ENCODE measurements at regions not wholly inside any gene's neighbourhood (a gene's known extent, or its start where the extent isn't known, plus 50 kb on each side); places are given as distances from the start of the nearest gene placed in this dataset.

GRCh38 chr2:120477831-120478481 lies 132.0 kb downstream of the INHBB start:
- no peak for DNase-seq (ENCODE audit: low spot score)
- no peak overlapping the region for H3K4me3 Mint-ChIP-seq (ENCODE audit: unreplicated experiment)
- TF ChIP-seq CTCF (IDR thresholded peaks at IDR 0.05), result no peak
- H3K4me1 Mint-ChIP-seq (ENCODE audit: low read depth), result no peaks in the 10 kb centered on the region
- H3K27me3 Mint-ChIP-seq (ENCODE audit: low read depth), result peaks cover 14% of the 10 kb centered on the region
- no peaks in the 10 kb centered on the region for H3K9me3 Mint-ChIP-seq (ENCODE audit: low read depth)
- peaks cover 2% of the 10 kb centered on the region for H3K36me3 Mint-ChIP-seq (ENCODE audit: low read depth)
- H3K27ac Mint-ChIP-seq (ENCODE audit: unreplicated experiment), result no peak overlapping the region

- H3K4me1 Mint-ChIP-seq (ENCODE audit: low read depth), result no peaks in the 10 kb centered on the region
- no peaks in the 10 kb centered on the region for H3K9me3 Mint-ChIP-seq (ENCODE audit: low read depth)
- no peak overlapping the region for H3K27ac Mint-ChIP-seq (ENCODE audit: unreplicated experiment)
- H3K4me3 Mint-ChIP-seq (ENCODE audit: unreplicated experiment), result no peak overlapping the region
- peaks cover 2% of the 10 kb centered on the region for H3K36me3 Mint-ChIP-seq (ENCODE audit: low read depth)
- no peak for TF ChIP-seq CTCF (IDR thresholded peaks at IDR 0.05)
- no peak for DNase-seq (ENCODE audit: low spot score)
- H3K27me3 Mint-ChIP-seq (ENCODE audit: low read depth), result peaks cover 15% of the 10 kb centered on the region
These were observed 134.5 kb downstream of the INHBB start for GRCh38 chr2:120480346-120480902.

DNA sequence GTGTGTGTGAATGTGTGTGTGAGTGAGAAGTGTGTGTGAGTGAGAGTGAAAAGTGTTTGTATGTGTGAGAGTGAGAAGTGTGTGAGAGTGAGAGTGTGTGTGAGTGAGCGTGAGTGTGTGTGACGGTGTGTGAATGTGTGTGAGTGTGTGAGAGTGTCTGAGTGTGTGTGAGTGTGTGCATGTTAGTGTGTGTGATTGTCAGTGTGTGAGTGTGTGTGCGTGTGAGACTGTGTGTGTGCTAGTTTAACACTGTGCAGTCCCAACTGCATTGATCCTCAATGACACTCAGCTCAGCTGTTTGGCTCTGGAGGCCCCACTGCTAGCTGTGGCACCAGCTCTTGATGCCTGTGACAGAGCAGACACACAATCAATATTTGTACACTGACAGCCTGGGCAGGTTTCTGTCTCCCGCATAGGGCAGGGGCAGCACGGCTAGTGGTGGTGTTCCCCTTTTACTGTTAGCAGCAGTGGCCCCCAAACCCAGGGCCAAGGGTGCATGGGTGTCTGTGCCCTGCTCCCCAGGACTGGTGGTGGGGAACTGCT lies 135.0 kb downstream of the INHBB start:
- Mint-ChIP-seq H3K27me3 (ENCODE audit: low read depth) (peaks cover 15% of the 10 kb centered on the region), H3K4me3 (ENCODE audit: unreplicated experiment) (no peak overlapping the region), H3K4me1 (ENCODE audit: low read depth) (no peaks in the 10 kb centered on the region), H3K9me3 (ENCODE audit: low read depth) (no peaks in the 10 kb centered on the region), H3K27ac (ENCODE audit: unreplicated experiment) (no peak overlapping the region), H3K36me3 (ENCODE audit: low read depth) (peaks cover 2% of the 10 kb centered on the region)
- no peak for TF ChIP-seq CTCF (IDR thresholded peaks at IDR 0.05)
- no peak for DNase-seq (ENCODE audit: low spot score)

DNA sequence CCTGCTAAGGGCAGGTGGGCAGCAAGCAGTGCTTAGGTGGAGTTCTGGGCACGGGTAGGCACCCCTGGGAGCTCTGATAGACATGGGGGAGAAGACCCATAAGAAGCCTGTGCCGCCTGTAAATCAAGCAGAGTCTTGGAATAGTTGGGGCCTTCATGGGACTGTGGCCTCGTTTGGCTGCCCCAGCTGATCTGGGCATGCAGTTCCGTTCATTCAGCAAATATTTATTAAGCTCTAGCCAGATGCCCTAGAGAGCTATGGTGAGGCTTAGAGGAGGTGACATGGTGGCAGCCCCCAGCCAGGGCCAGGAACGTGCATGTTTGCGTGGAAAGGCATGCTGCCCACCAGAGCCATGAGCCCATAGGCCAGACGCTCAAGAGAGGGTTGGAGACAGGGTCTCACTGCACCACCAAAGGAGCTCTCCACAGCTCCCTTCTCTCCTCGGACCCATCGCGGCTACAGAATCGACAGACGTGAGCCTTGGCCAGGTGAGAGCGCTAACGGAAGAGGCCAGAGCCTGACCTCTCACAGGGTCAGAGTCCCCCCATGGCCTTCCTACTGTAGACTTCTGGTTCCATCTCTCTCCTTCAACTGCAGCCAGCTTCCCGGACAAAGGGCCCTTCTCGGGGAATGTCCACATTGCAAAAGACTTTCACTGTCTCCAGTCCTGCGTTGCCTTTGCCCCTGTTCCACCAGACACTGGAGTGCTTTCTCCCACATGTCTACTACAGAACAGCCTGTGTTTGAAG lies 135.7 kb downstream of the INHBB start:
- Mint-ChIP-seq H3K36me3 (ENCODE audit: low read depth) (peaks cover 2% of the 10 kb centered on the region), H3K9me3 (ENCODE audit: low read depth) (no peaks in the 10 kb centered on the region), H3K27ac (ENCODE audit: unreplicated experiment) (no peak overlapping the region), H3K4me3 (ENCODE audit: unreplicated experiment) (no peak overlapping the region), H3K27me3 (ENCODE audit: low read depth) (peaks cover 18% of the 10 kb centered on the region), H3K4me1 (ENCODE audit: low read depth) (no peaks in the 10 kb centered on the region)
- peak; percentile 57 for DNase-seq (ENCODE audit: low spot score)
- no peak for TF ChIP-seq CTCF (IDR thresholded peaks at IDR 0.05)

- Mint-ChIP-seq H3K9me3 (ENCODE audit: low read depth) (no peaks in the 10 kb centered on the region), H3K36me3 (ENCODE audit: low read depth) (peaks cover 2% of the 10 kb centered on the region), H3K4me1 (ENCODE audit: low read depth) (no peaks in the 10 kb centered on the region), H3K27me3 (ENCODE audit: low read depth) (peaks cover 19% of the 10 kb centered on the region), H3K4me3 (ENCODE audit: unreplicated experiment) (no peak overlapping the region), H3K27ac (ENCODE audit: unreplicated experiment) (no peak overlapping the region)
- DNase-seq (ENCODE audit: low spot score), result peak; percentile 54
- TF ChIP-seq CTCF (IDR thresholded peaks at IDR 0.05), result no peak
These were observed 136.4 kb downstream of the INHBB start for GRCh38 chr2:120482334-120482733.
